Kidney tubule cell (primary cell): ENCODE measurements at regions not wholly inside any gene's neighbourhood (a gene's known extent, or its start where the extent isn't known, plus 50 kb on each side); places are given as distances from the start of the nearest gene placed in this dataset.

Source experiments
- DNase-seq: peaks from one replicate; pipeline ENCODE4 v3.0.0-alpha.2; 2018; ENCODE audit warnings: low spot score

DNA sequence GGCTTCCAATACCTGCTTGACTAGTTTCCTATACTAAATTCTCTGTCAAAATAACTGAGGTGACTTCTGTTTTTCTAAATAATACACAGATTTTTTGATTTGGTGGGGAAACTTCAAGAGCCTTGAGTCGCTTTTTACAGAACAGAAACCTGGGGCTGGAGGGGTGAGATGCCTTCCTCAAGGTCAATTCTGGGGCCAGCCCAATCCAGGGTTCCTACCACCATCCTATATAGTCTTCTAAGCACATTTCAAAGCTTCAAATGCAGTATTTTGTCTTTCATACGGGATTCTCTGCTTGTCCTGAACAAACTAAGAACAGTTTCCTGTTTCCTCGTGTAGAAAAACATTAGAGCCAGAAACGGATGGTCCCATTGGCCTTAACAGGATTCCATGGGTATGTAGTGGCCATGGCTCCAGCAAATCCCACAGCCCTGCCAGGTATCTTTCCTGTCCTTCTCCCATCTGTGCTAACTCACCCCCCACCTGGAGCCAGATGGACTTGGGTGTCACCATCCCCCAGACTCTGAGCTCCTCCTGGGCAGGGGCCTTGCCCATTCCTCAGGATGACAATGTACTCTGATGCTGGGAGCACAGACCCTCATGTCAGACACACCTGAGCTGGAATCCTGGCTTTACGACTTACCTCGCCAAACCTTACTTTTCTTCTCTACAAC is 146.9 kb downstream of the KLF13 start:
- DNase-seq, result no peak

DNA sequence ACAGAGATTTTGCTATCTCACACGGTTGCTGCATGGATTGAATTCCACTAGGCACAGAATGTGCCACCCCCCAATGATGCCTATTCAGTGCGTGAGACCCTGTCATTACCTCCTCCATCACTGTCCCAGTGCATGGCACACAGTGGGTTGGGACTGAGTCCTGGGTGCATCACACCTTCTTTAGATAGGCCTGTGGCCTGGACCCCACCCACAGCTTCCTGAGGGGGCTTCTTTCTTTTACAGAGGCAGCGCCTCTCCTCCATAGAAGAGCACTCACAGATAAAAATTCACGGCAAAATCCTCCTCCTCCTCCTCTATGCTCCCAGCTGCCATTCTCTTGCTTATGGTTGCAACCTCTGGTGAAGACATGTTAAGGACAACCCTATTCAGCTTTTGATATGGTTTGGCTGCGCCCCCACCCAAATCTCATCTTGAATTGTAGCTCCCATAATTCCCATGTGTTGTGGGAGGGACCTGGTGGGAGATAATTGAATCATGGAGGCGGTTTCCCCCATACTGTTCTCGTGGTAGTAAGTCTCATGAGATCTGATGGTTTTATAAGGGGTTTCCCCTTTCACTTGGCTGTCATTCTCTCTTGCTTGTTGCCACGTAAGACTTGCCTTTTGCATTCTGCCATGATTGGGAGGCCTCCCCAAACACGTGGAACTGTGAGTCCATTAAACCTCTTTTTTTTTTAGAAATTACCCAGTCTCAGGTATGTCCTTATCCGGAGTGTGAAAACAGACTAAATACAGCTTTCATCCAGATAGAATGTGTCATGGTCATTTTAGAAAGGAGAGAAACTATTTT is 147.6 kb downstream of the KLF13 start:
- no peak for DNase-seq

DNA sequence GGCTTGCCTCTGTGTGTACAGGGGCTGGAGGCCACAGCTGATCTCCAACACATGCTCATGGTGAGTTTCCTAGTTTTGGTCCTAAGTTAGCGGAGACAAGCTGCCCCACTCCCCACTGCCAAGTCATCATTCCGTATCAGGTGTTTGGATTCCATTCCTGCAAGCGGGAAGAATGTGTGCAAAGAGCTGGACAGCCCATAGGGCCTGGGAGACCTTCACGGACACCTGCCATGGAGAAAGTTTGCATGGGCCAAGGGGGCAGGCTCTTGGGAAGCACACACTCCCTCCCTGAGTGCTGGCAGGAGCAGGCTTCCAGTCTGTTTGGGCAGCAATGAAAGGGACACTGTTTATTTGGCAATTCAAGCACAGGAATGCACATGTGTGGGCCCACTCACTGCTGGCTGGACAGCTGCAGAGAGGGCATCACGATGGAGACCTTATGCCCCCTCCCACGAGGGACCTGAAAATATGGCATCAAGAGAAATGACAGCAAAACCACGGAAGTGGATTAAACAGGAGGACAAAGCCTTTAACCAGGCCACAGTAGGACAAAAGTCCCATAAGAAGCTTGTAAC is 149.7 kb downstream of the KLF13 start:
- no peak for DNase-seq

DNA sequence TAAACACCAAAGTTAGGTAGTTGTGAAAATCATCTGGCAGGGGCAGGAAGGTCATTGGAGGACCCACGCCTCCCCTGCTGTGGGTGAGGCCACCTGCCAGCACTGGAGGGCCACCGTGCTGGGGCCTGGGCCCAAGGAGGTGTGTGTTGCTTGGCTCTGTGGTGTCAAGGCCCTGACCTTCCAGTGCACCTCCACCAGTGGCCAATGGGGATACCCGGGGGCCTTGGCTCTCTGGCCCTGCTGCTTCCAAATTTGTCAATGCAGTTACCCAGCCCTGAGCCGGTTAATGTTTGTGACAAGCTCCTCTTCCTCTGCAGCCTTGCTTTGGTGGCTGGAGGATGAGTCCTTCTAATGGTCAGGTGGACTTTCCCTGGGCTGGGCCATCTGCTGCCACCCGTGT is 150.2 kb downstream of the KLF13 start:
- DNase-seq, result no peak

DNA sequence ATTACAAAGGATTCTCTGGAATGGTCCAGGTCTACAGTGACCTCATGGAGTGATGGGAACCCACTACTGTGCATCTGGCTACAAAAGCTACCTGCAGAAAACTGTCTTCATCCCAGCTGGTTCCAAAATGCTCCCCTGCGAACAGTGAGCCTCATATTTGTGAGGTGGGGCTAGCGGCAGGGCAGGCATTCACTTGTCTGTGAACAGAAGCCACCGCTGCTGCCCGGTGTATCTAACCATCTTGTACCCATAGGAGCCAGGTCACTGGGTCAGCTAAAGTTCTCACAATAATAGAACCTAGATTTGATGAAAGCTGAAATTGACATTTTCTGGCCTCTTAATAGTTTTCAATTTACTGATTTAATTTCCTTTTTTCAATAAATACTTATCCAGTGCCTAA is 150.7 kb downstream of the KLF13 start:
- no peak for DNase-seq

DNA sequence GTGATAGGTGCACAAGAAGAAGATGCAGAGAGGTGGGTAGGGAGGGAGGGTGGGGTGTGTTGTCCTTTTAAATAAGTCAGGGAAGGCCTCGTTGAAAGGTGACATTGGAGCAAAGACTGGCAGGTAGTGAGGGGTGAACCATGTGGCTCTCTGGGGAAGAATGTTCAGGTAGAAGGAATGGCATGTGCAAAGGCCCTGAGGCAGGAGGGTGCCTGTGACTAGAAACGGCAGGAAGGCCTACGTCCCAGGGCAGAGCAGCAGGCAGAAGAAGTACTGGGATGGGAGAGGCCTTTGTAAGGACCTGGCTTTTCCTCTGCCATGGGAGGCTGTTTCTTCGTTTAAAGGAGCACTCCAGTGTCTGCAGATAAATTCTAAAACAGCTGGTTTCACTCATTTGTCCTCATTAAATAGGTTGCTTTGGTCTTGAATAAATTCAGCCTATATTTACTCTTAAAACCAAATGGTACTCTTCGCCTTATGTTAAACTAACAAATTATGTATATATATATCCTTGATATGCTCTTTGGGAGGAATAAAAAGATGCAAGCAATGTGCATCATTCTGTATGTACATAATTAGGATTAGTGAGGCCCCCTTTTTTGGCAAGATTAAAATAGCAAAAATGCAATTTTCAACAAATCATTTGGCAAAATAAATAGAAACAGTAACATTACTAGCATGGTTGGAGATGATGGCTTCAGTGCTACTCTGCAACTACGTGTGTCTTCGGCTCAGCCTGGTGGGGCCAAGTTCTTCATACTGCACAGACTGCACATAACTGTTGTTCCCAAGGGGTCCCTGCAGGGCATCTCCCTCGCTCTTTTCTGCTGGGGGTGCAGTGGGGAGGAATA is 151.4 kb downstream of the KLF13 start:
- no peak for DNase-seq

DNA sequence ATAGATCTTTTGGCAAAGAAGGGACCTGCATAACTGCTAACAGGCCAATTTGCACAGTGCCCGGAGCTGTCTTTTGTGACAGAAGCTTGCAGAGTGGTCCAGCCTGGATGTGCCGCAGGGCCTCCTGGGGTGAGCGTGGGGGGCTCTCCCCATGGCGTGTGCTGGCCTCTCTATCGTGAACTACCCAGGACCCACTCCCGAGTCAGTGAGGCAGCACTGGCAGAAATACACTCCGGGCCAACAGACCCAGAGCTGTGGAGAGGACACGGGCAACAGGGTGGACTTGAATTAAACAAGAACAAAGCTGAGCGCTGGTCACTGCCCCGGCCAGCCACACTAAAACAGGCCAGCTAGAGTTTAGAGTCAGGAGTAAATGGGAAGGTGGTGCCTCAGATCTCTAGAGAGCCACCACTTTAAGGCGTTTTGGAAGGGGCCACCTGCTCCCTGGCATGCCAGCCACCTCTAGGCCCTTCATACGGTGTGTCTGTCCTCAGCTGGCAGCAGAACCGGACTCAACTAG is 152.1 kb downstream of the KLF13 start:
- DNase-seq, result no peak

DNA sequence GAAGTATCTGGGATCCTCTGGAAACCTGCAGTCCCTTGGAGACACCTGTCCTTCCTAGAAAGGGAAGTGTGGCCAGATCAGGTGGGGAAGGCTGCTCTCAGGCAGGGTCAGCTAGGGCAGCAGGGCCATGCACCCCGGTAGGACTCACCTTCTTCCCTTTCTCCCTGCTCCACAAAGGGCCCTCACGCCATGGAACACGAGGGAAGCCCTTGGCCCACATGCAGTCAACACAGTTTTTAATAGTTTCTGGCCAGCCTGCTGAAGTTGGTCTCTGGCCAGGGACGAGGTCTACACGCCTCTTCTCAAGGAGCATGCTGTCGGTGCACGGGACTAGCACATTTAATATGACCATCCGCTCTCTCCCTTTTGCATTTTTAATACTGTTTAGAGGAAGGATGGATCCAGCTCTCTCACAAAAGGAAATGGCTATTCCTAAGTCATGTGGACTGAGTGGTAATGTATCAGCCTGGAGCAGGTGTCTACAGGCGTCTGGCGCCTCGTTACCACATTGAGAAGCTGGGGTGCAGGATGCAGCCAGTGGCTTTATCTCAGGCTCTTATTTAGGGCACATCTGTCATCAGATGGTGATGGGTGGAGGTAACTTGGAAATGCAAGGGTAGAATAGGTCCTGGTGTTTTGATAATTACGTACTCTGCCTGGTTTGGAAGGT is 153.9 kb downstream of the KLF13 start:
- DNase-seq, result no peak

DNA sequence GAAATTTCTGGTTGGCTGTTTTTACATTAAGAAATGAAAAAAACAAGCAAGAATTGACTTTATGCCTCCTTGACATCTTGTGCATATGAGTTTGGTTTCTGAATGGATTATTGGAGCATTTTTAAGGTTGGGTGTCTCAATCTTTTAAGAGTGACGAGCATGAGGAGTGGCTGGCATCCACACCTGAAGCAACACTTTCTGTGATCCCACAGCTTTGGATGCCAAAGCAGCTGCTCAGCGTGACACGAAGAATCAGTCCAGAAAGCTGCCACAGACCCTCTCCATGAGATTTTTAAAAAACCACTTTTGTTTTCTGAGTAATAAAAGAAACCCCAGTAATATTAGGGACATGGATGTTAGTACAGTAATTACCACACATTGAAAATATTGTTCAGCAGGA is 154.5 kb downstream of the KLF13 start:
- no peak for DNase-seq

DNA sequence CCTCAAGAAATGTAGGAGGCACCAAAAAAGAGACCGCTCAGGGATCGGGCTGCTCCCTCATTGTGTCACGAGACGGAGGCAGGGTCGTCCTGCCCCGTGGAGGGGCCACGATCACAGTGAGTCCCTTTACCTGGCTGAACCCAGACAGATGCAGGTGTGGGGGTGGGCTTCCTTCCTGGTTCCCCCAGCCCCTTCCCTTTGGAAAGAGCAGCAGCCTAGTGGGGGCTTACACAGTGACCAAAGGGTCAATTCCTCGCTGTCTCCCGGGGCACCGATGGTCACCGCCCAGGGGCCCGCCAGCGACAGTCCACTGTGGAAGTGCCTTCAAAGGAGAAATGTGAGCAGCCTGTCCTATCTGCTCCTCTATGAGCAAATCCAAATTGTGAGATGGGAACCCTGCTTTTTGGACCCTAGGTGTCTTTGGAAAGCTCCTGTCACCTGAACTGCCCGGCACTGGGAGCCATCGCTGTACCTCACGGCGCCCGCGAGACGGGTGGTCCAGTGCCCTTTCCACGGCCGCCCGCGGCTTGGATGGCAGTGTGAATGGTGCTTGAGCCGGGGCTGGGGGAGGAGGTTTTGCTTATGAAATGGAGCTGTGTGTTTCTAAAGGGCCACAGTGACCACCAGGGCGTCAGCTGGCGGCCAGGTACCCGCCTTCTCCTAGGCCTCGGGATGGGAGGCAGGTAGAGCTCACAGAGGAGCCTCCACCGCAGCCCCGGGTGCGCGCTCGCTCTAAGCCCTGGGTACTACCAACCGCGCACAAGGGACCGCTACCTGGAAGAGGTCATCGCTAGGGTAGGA is 155.7 kb downstream of the KLF13 start:
- DNase-seq, result no peak

DNA sequence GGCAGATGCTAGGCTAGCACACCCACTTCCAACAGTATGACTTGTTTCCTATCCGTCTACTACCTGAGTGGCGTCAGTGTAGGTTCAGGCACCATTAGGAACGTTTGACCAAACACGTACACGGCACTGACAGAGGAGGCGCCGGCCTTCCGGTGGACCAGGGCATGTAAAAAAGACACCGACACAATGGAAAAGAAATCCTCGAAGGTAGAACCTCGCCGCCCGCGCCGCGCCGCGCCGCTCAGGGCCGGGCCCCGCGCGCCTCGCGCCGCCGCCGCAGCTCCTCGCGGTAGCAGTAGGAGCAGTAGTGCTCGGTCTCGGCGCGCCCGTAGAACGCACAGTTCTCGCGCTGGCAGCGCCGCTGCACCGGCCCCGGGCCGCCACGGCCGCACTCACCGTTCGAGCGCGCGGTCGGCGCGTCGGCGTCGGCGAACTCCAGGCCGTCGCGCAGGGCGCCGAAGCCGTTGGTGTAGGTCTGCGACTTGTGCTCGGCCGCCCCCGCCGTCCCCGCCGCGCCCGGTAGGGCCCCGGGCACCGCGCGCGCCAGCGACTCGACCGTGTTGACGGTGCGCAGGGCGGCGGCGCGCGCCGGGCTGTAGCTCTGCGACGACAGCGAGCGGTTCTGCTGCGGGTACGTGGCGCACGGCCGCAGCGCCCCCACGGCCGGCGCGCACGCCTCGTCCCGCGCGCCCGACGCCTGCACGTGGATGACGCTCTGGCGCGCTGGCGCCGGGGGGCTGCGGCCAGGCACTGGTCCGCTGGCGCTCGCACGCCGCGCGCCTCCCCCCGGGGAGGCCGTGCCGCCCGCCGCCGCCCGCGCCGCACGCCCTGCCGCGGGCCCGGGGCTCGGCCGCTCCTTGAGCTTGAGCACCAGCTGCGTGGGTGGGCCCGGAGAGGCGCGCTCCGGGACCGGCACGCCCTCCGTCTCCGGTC is 156.7 kb downstream of the KLF13 start:
- no peak for DNase-seq

DNA sequence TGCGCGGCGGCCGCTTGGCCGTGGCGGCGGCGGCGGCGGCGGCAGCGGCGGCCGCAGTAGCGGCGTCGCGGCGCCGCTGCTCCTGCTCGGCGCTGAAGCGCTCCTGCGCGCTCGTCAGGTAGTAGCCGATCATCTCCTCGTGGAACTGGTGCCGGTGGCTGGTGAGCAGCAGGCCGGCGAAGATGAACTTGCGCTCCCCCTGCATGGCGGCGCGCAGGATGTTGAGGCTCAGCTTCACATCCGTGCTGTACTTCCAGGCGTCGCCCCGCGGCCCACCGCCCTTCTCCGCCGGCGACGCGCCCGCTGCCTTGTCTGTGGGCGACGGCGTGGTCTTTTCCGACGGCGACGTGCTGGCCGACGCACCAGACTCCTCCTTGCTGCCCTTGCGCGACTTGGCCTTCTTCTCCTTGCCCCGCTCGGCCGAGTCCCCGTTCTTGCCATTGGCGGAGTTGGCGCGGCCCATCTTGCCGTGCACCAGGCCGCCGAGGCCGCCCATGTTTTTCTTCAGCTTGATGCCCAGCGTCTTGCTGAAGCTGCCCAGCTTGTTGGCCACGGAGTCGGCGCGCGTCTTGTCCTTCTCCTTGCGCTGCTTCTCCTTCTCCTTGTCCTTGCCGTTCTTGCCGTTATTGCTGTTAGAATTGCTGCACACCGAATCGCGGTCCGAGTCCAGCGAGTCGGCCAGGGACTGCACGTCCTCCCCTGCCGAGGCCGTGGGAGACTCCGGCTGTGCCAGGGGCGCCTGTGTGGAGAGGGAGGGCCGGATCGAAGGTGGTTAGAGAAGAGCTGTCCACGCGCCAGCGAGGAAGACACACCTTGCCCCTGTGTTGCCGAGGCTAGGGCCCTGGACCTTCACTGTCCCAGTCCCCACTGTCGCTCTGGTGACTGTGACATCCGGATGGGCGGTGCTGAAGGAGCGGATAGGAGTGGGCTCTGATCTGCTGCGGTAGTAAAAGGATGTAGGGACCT is 157.6 kb downstream of the KLF13 start:
- no peak for DNase-seq

DNA sequence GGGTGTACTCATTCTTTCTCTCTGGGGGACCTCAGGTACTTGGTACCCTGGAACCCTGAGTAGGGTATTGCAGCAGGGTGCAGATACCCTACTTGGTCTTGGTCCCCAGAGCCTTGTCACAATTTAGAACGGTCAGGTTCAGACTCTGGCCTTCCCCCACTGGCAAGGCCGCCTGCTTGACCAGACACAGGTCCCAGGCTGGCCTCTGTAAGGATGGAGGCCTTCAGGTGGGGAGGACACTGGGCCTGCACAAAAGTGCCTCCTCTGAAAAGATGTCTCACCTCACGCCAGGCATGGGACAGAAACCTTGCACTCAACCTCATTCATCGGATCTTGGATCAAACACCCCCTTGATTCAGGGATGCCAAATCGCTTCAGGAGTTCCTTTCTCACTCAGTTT is 158.4 kb downstream of the KLF13 start:
- no peak for DNase-seq

DNA sequence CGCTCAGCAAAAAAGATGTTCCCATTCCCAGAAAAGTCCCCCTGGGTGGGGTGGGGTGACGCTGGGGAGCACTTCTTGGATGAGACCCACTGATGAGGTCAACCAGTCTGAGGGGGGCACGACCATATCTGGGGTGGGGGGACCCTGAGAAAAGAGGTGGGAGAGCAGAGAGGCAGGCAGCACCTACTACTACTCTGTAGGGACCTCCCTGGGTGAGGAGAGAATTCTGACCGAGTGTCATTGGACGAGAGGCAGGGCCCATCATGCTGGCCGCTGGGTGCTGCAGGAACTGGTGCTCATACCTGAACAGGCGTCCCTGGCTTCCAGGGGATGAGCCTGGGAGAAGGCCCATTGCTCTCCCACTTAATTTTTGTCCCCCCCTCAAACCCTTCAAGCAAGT is 158.8 kb downstream of the KLF13 start:
- DNase-seq, result no peak

DNA sequence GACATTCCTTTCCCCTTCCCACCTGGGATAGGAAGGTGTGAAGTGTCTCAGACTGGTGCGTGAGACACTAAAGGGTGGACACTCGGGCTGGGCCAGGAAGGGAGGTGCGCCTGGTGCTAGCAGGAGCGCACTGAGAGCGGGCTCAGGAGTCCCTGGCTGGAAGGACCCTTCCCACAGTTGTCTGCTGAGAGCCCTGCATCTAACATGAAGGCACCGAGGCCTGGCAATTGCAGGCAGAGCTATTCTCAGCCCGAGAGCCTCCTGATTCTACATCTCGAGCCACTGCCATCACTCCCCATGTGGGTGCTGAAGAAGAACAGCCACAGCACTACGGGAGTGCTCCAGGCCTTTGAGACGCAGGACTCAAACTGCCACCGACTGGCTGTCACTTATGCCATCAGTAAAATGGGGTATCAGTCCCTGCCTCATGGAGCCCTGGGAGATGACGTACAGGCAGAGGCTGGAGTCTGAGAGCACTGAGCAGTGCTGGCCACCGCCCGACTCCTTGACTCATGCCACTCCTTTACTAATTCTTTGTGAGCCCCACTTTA is 159.4 kb downstream of the KLF13 start:
- no peak for DNase-seq

DNA sequence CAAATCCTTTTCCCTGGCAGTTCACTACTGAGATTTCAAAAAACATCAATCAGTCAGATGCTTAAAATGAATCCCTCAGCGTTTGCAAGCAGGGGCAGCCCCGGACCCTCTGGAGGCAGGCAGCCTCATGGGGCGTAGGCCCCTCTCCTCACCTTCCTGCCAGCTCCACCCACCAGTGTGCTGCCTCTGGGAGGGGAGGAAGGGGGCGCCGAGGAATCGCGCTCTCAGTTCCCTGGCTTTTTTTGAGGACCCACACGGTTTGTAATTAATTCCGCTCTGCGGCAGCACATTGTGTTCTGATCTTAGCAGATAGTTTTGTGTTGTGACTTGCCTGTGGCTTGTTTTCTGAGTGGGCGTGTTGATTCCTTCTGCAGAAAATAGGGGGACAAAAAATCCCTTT is 159.9 kb downstream of the KLF13 start:
- no peak for DNase-seq

DNA sequence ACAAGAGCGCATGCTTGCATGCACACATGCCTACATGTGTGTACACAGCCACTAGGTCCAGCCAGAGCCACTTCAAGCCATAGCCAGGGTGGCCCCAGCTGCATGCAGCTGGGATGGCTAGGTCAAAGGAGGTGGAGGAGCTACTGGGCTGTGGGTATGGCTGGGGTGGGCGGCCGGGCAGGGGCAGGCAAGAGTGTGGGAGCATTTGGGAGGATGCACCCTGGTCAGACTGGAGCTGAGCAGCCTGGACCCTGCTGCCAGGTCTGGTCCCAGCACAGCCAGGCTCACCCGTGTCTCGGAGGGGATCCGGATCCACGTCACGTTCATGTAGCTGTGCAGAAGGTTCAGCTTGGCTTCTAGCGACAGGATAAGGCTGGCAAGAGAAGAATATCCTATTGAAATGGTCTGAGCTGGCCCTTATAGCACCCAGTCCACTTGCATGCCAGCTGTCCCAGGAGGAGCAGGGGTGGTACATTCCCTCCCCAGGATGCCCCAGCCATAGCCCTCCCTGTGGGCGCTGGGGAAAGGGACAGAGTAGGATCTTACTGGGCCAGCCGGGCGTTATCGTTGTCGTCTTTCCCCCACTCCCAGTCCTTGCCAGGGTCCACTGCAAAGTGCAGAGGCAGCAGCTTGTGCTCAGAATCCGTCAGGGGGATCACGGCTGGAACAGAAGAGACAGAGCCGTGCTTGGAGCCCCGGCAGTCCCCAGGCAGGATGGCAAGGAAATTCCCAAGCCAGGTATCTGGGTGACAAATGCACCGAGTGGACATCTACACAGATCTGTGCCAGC is 160.5 kb downstream of the KLF13 start:
- DNase-seq, result no peak
